ENCODE measurements at regions not wholly inside any gene's neighbourhood (a gene's known extent, or its start where the extent isn't known, plus 50 kb on each side); places are given as distances from the start of the nearest gene placed in this dataset.

- TF ChIP-seq GATA1 (IDR thresholded peaks at IDR 0.05; ENCODE audit: low read depth, low read length), result no peak
- no peak for TF ChIP-seq POLR2A (IDR thresholded peaks at IDR 0.05; ENCODE audit: low read length)
These were observed 55.5 kb upstream of the TRIM2 start for GRCh38 chr4:153148791-153149190.

GRCh38 chr4:153151535-153152455, 52.4 kb upstream of the TRIM2 start:
- DNase-seq, result no peak
- TF ChIP-seq POLR2A (IDR thresholded peaks at IDR 0.05; ENCODE audit: low read length) (no peak), GATA1 (IDR thresholded peaks at IDR 0.05; ENCODE audit: low read depth, low read length) (no peak)

More at GRCh38 chr4:153148791-153149190, 55.5 kb upstream of the TRIM2 start:
- no peak for DNase-seq

GRCh38 chr4:153152501-153153338, 51.5 kb upstream of the TRIM2 start:
- TF ChIP-seq GATA1 (IDR thresholded peaks at IDR 0.05; ENCODE audit: low read depth, low read length) (no peak), POLR2A (IDR thresholded peaks at IDR 0.05; ENCODE audit: low read length) (no peak)
- DNase-seq, result peak; percentile 57 to 58

- DNase-seq, result peak; percentile 63 to 66
- TF ChIP-seq GATA1 (IDR thresholded peaks at IDR 0.05; ENCODE audit: low read depth, low read length) (no peak), POLR2A (IDR thresholded peaks at IDR 0.05; ENCODE audit: low read length) (peak; percentile 22)
These were observed 50.8 kb upstream of the TRIM2 start for GRCh38 chr4:153153339-153153871.

- TF ChIP-seq POLR2A (IDR thresholded peaks at IDR 0.05; ENCODE audit: low read length), result no peak
- no peak for TF ChIP-seq GATA1 (IDR thresholded peaks at IDR 0.05; ENCODE audit: low read depth, low read length)
- DNase-seq, result peak; percentile 25 to 30
These were observed 50.0 kb upstream of the TRIM2 start for GRCh38 chr4:153154007-153154975.
